ENCODE measurements at regions not wholly inside any gene's neighbourhood (a gene's known extent, or its start where the extent isn't known, plus 50 kb on each side); places are given as distances from the start of the nearest gene placed in this dataset.

GRCh38 chr11:122172352-122173073, 56.5 kb upstream of the BLID start:
- Histone ChIP-seq H4K5ac (ENCODE audit: insufficient read length, low read depth, low read length) (no peak overlapping the region), H3K23ac (ENCODE audit: insufficient read length) (no peak overlapping the region), H3K56ac (replicated peaks; ENCODE audit: insufficient read length, low read depth, low read length) (no peak overlapping the region), H2BK120ac (replicated peaks; ENCODE audit: low read depth, low read length) (no peak overlapping the region), H2AFZ (ENCODE audit: low read length) (no peak overlapping the region), H4K91ac (replicated peaks; ENCODE audit: insufficient read length, low read length) (no peak overlapping the region), H4K8ac (ENCODE audit: extremely low read depth, insufficient read depth, low read length) (no peak overlapping the region), H2BK5ac (ENCODE audit: low read depth, low read length) (no peak overlapping the region), H3K4me2 (ENCODE audit: insufficient read depth in 1 of 2, low read depth in 2 of 2, low read length in 2 of 2) (no peak overlapping the region), H2BK15ac (ENCODE audit: low read length) (no peak overlapping the region), H4K20me1 (replicated peaks in 1 of 2; ENCODE audit: control insufficient read depth in 1 of 2, insufficient read depth in 2 of 2, low read length in 2 of 2) (no peaks in the 10 kb centered on the region), H3K4ac (replicated peaks; ENCODE audit: insufficient read length, low read depth, low read length) (no peak overlapping the region), H2AK5ac (ENCODE audit: low read depth, low read length) (no peak overlapping the region), H3K9me3 (ENCODE audit: insufficient read depth in 2 of 2, low read depth in 1 of 2, low read length in 1 of 2) (no peaks in the 10 kb centered on the region), H2BK12ac (ENCODE audit: low read depth, low read length) (no peak overlapping the region), H3K27ac (ENCODE audit: low read depth, low read length) (no peak overlapping the region), H2BK20ac (ENCODE audit: low read length) (no peak overlapping the region), H3K79me1 (ENCODE audit: low read depth, low read length) (no peaks in the 10 kb centered on the region), H3K27me3 (replicated peaks in 1 of 4; ENCODE audit: control insufficient read depth in 3 of 4, extremely low read depth in 1 of 4, insufficient read depth in 3 of 4, low read length in 3 of 4) (no peaks in the 10 kb centered on the region), H3K9ac (replicated peaks in 1 of 4; ENCODE audit: extremely low read depth in 1 of 4, low read depth in 3 of 4, low read length in 3 of 4) (no peak overlapping the region), H3K14ac (ENCODE audit: insufficient read length) (no peak overlapping the region), H3K36me3 (ENCODE audit: control insufficient read depth in 2 of 4, insufficient read depth in 4 of 4, low read length in 3 of 4) (no peaks in the 10 kb centered on the region), H3K4me1 (replicated peaks in 1 of 4; ENCODE audit: control insufficient read depth in 3 of 4, insufficient read depth in 4 of 4, low read length in 3 of 4) (peaks cover 0 to 2% (median 0%) of the 10 kb centered on the region in 4 experiments; a peak in 1 of 7 replicates), H3K18ac (ENCODE audit: extremely low read depth, low read length) (no peak overlapping the region), H3K4me3 (ENCODE audit: extremely low read depth in 1 of 4, insufficient read depth in 2 of 4, low read depth in 3 of 4, low read length in 4 of 4) (no peak overlapping the region), H3K23me2 (ENCODE audit: low read depth, low read length) (no peaks in the 10 kb centered on the region), H3K79me2 (ENCODE audit: control insufficient read depth in 1 of 2, insufficient read depth in 2 of 2, low read length in 2 of 2) (no peaks in the 10 kb centered on the region)
- CTCF ChIA-PET (ENCODE audit: partially characterized antibody) = no interaction called here
- FAIRE-seq (no peak), DNase-seq (ENCODE audit: low read depth in 1 of 2, low spot score in 2 of 2) (no peak)
- TF ChIP-seq CTBP2 (IDR thresholded peaks at IDR 0.05; ENCODE audit: borderline replicate concordance, insufficient read depth, insufficient read length, low read length) = no peak
- POLR2A ChIA-PET (ENCODE audit: partially characterized antibody) = no interaction called here
- 88% methylated on average over 3 of the region's 3 CpGs; no CpG with 5 or more reads in 1 of the 2 experiments for WGBS, 2 experiments (ENCODE audit: extremely low coverage in 1 of 2, insufficient coverage in 1 of 2, insufficient read length in 1 of 2, insufficient replicate concordance in 2 of 2, low coverage in 1 of 2, low lambda C conversion rate in 2 of 2, missing lambda C conversion rate in 1 of 2)

All from H1 (cell line).